Activated effector memory CD4-positive, alpha-beta T cell treated with Interleukin-2 at 50 U/mL for 16 hours (primary cell): ENCODE measurements at regions not wholly inside any gene's neighbourhood (a gene's known extent, or its start where the extent isn't known, plus 50 kb on each side); places are given as distances from the start of the nearest gene placed in this dataset.

Experiments
- DNase-seq: peaks from one replicate; pipeline ENCODE4 v3.0.0-alpha.2; 2020

GRCh38 chr12:13668880-13669279 is 312.5 kb downstream of the GRIN2B start:
- DNase-seq = no peak

GRCh38 chr12:13666806-13667205 is 314.6 kb downstream of the GRIN2B start:
- no peak for DNase-seq

- no peak for DNase-seq
These were observed 320.2 kb downstream of the GRIN2B start for GRCh38 chr12:13661005-13661887.

- DNase-seq = no peak
These were observed 326.9 kb downstream of the GRIN2B start for GRCh38 chr12:13654456-13654855.

GRCh38 chr12:13652105-13652504 is 329.3 kb downstream of the GRIN2B start:
- no peak for DNase-seq

GRCh38 chr12:13635709-13636108 is 345.7 kb downstream of the GRIN2B start:
- no peak for DNase-seq

- no peak for DNase-seq
These were observed 349.5 kb downstream of the GRIN2B start for GRCh38 chr12:13631873-13632272.

GRCh38 chr12:13630354-13630753 is 351.0 kb downstream of the GRIN2B start:
- DNase-seq = no peak

GRCh38 chr12:13628067-13628466 is 353.3 kb downstream of the GRIN2B start:
- no peak for DNase-seq

- no peak for DNase-seq
These were observed 353.9 kb downstream of the GRIN2B start for GRCh38 chr12:13627536-13627935.

GRCh38 chr12:13613297-13613696 is 368.1 kb downstream of the GRIN2B start:
- DNase-seq = no peak

GRCh38 chr12:13609894-13610679 is 371.3 kb downstream of the GRIN2B start:
- no peak for DNase-seq

GRCh38 chr12:13606290-13606689 is 375.1 kb downstream of the GRIN2B start:
- no peak for DNase-seq

GRCh38 chr12:13603953-13604352 is 377.4 kb downstream of the GRIN2B start:
- DNase-seq = no peak

- DNase-seq = no peak
These were observed 379.2 kb downstream of the GRIN2B start for GRCh38 chr12:13602172-13602571.

GRCh38 chr12:13599176-13599575 is 382.2 kb downstream of the GRIN2B start:
- no peak for DNase-seq

GRCh38 chr12:13597837-13598236 is 383.6 kb downstream of the GRIN2B start:
- DNase-seq = no peak

- DNase-seq = no peak
These were observed 384.2 kb downstream of the GRIN2B start for GRCh38 chr12:13597166-13597565.

- DNase-seq = no peak
These were observed 384.7 kb downstream of the GRIN2B start for GRCh38 chr12:13596714-13597113.

GRCh38 chr12:13595536-13596443 is 385.6 kb downstream of the GRIN2B start:
- DNase-seq = no peak

GRCh38 chr12:13594731-13595514 is 386.5 kb downstream of the GRIN2B start:
- DNase-seq = no peak
